NCI-H2081 treated with DMSO at 0.1 percent for 48 hours (cell line): ENCODE measurements at regions not wholly inside any gene's neighbourhood (a gene's known extent, or its start where the extent isn't known, plus 50 kb on each side); places are given as distances from the start of the nearest gene placed in this dataset.
"Not testable (repeated sequence)": the region's sequence is repeated elsewhere in the genome, so short reads cannot be mapped to it uniquely, and the experiment has no call there.

Experiments used
- DNase-seq: peaks from one replicate; lab custom pipeline; 2025; lab: John Stamatoyannopoulos, UW

DNA sequence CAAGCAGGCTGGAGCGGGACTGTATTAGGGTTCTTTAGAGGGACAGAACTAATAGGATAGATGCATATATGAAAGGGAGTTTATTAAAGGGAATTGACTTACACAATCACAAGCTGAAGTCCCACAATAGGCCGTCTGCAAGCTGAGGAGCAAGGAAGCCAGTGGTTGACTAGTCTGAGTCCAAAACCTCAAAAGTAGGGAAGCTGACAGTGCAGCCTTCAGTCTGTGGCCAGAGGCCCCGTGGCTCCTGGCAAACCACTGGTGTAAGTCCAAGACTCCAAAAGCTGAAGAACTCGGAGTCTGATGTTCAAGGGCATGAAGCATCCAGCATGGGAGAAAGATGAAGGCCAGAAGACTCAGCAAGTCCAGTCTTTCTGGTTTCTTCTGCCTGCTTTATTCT is 281.8 kb downstream of the QKI start:
- not testable (repeated sequence) for DNase-seq

- no peak for DNase-seq
These were observed 280.9 kb downstream of the QKI start for GRCh38 chr6:163695414-163695864.

DNA sequence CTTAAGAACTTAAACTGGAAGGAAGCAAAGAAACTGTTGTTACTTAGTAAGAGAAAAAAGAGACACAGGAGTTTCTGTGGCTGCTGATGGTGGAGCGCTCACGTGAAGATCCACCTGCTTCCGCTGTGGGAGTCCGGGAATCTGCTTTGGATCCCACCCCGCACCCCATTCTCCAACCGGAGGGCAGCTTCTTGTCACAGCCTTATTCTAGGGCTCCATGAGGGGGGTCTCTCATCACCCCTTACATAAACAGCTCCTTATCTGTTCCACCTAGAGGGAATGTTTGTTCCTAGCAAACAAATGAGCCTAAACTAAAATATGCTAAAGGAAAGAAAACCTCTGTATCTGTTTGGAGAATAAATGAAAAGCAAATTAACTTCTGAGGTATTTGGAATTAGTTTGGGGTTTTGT is 280.5 kb downstream of the QKI start:
- no peak for DNase-seq

DNA sequence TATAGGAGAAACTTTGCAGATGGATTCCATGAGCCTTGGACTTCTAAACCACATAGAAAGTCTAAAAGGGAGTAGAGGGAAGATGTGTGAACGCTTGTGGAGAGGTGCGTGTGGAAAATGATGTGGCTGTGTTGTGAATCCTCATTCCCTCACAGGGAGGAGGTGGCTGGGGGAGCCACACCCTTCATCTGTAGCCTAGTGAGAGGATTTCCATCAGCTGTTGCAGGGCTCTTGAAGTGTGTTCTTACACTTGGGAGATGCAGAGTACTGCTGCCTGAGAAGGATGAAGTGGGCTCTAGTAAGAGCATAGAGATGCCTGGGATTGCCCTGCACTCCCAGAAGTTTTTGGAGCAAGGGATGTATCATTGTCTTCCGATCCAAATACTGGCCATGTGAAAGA is 279.6 kb downstream of the QKI start:
- no peak for DNase-seq

DNA sequence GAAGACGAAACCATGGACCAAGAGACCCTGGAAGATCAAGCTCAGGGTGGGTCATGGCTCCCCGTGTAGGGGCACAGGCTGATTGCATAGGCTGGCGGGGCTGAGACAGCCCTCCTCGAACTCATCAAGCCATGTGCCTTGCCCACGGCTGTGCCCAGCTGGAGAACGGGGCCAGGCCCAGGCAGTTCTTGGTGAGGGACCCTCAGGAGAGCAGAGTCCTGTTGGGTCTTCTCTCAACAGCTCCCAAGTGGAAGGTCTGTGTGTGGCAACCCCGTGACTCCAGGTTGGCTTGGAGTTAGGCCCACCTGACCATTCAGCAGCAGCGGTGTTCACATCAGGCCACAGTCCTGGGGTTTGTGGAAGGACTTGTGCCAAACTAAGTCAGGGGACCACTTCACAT is 276.5 kb downstream of the QKI start:
- DNase-seq, result no peak

GRCh38 chr6:163688739-163689362 is 274.3 kb downstream of the QKI start:
- DNase-seq, result no peak

GRCh38 chr6:163687075-163687474 is 272.6 kb downstream of the QKI start:
- no peak for DNase-seq

- no peak for DNase-seq
These were observed 271.8 kb downstream of the QKI start for GRCh38 chr6:163686301-163686700.

DNA sequence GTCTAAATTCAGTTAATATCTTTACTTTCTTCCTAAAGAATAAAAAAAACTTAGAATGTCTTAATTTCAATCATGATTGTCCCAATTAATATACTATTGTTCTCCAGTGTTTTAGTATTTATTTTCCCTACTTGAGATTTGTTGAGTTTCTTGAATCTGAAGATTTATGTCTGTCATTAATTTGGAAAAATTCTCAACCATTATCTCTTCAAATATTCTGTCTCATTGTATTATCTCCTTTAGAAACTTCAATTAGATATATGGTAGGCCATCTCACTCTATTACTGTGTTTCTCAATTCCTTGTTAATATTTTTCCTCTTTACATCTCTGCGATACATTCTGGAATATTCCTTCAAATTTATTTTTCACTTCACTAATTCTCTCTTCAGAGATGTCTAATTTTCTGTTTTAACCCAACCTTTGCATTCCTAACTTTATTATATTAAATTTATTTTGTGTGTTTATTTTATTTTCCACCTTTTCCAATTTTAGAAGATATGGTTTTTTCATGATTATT is 268.6 kb downstream of the QKI start:
- DNase-seq, result no peak

DNA sequence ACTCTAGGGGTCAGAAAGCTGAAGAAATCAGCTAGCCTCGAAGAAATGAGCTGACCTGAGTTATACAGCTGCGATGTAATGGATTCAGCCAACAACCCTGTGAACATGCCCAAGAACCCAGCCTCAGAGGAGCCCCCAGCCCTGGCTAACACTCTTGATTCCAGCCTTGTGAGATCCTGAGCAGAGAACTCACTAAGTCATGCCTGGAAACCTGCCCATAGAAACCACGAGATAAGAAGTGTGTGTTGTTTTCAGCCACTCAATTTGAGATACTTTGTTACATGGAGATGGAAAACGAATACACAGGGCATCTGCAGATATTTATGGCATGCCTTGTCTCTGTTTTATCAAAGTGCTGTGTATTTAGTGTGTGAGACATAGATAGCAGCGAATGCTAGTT is 265.2 kb downstream of the QKI start:
- DNase-seq, result no peak

DNA sequence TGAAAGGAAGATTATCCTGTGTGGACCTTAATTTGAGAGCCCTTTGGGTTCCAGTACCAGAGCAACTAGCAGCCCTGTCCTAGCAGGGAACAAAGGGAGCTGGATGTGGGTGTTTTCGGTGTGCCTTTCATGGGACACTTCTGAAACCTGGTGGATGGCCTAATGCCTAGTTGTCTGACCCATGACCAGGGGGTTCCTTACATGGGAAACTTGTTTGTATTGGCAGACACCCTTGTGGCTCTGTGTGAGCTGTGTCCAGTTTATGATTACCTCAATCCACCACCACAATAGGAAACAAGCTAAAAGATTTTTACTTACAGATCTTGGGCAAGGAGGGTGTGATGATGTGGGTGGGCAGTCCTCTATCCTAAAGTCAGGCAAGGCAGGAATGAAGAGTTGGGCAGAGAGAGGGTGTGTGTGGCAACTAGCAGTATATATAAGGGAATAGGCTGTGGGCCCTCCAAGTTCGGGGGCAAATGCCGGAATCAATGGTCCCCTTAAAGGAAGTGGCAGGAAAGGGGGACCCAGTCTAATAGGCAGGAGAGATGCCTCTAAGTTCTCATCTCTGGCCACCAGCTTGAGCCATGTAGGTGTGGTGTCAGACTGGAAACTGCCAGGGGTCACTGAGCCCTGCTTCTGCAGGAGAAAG is 264.6 kb downstream of the QKI start:
- DNase-seq, result no peak

GRCh38 chr6:163675611-163676010 is 261.1 kb downstream of the QKI start:
- no peak for DNase-seq

DNA sequence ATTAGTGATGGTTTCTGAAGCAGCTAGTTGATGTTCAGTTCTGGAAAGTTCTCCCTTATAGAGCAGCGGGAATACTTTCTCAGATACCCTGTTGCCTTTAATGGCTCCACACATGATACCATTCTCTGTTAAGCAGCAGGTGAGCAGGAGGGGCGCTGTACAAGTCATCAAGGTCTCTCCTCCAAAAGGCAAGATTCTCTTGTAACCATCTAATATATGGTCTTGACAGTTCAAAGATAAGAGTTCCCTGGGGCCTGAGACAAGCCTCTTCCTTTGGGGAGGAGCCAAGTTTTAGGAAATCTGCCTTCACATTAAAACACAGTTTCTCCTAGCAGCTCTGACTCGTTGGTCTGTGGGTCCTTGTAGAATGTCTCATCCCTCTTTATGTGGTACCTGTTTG is 258.2 kb downstream of the QKI start:
- DNase-seq, result no peak

GRCh38 chr6:163671791-163672190 is 257.3 kb downstream of the QKI start:
- no peak for DNase-seq

DNA sequence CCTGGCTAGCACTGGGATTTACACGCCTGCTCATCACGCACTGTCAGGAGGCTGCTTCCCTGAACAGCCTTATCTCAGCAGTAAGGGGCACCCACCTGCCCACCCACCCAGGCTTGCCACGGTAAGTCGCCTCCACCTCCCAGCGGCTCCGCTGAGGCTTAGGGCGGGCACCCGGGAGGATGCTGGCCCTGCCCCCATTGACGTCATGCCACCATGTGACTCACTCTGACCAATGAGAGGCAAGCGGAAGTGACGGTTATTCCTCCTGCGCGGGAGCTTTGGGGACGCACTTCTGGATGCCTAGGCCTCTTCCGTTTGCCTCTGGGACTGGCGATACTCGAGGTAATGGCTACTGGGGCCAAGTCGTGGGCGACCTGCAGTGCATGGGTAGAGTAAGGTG is 256.8 kb downstream of the QKI start:
- no peak for DNase-seq

DNA sequence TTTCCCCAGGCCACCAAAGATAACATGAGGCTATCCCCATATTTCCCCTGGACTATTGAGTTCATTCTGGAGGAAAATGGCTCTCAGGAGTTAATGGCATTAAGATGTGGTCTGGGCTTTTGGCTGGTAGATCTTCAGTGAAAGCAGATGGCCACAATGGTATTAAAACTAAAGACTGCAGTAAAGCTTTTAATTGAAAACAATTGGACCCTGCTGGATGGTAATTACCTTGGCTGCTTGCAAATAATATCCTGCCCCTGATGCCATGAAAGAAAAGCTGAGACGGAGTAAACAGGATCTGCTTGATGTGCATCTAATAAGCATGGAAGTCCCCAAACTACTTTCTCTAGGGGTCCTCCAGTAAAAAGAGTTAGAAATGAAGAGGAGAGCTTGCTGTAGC is 255.8 kb downstream of the QKI start:
- DNase-seq, result no peak

- DNase-seq, result no peak
These were observed 253.5 kb downstream of the QKI start for GRCh38 chr6:163668061-163668426.

DNA sequence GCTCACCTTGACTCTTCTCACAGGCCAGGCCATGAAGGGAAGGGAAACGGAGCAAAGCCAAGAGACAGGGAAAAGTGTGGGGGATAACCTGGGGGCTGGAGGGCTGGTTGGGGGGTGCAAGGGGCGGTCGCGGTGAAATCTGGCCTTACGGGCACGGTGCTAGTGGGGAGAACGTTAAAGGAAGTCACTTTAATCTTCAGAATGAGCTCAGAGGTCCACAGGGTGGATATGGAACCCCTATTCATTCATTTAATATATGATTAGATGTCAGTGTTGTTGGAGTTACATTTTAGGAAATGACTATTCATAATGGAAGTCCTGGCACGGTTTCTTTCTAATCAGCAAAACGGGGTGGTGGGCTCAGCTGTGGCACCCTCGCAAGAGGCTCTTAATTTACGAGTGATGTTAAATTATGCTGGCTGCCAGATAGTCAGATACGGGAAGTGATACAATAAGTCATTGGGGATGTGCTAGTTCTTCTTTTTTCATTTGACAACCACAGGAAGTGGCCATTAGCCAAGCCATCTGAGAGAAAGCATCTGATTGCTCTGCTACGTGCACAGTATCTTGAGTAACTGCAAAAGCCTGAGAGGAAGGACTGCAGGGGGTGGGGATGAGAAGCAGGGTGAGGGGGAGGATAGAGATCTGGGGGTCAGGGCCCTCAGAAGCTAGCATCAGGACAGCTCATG is 253.0 kb downstream of the QKI start:
- no peak for DNase-seq

DNA sequence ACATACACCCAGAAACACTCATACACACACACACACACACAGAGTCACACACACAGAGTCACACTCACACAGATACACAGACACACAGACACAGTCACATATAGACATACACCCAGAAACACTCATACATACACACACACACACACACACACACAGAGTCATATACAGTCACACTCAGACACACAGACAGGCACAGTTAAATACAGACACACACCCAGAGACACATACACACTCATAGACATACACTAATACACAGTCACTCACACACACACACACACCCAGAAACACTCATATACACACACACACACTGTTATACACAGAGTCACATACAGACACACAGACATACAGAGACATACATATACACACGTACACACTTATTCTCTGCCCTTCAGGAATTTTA is 250.9 kb downstream of the QKI start:
- DNase-seq, result no peak

DNA sequence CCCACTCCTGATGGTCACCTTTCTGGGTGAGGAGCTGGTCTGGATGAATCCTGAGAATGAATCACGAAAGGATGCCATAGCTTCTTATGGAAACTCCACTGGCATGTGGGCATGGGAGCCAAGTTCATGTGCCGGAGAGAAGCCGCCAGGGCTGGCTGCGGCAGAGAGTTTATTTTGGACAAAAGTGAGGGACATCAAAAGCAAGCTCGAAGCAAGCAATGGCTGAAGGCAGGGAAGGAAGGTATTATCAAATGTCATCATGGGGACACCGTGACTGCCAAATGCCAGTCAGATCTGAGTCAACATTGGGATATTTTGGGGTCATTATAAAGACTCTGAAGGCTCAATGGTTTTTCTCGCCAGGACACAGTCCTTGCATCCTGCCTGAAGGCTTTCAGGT is 249.1 kb downstream of the QKI start:
- DNase-seq, result no peak

DNA sequence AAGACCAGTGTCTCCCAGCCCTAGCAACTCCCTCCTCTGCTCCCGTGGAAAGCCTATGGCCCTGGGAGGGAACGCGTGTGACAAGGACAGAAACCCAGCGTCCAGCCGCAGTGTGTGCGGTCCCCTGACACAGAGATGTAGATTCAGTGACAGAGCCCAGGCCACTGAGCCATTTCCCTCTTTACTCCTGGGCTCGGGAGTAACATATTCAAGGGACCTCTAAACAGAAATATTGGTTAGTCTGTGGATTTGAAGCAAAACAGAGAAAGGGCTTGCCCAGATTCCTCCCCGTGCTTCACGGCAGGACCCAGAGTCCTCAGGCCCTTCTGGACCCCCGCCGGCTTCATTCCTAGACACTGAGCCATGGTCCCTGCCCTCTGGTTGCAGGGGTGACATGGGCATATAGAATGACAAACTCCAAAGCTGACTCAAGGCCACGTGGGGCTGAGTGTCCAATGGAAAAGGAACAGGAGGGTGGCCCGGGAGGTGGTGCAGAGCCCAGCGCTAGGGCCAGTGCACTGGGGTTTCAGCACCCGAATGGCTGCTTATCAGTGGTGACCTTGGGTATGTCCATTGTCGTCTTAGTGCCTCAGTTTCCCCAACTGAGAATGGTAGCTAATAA is 248.2 kb downstream of the QKI start:
- DNase-seq, result no peak

- no peak for DNase-seq
These were observed 246.8 kb downstream of the QKI start for GRCh38 chr6:163661272-163661671.

- no peak for DNase-seq
These were observed 245.3 kb downstream of the QKI start for GRCh38 chr6:163659803-163660202.
